GM12892 (cell line): ENCODE measurements at regions not wholly inside any gene's neighbourhood (a gene's known extent, or its start where the extent isn't known, plus 50 kb on each side); places are given as distances from the start of the nearest gene placed in this dataset.

Experiments
- DNase-seq: peaks from one replicate; pipeline ENCODE4 v3.0.0; 2011; ENCODE audit not compliant: insufficient read length
- FAIRE-seq: peaks from 2 replicates; lab custom pipeline; 2011; peaks lifted over from hg19 to GRCh38; lab: Jason Lieb, UNC
- POLR2A ChIP-seq: IDR thresholded peaks from 2 replicates; pipeline ENCODE4 v1.6.1; 2011; ENCODE audit warnings: low read depth, low read length, control low read depth
- POLR2AphosphoS5 ChIP-seq: IDR thresholded peaks from 2 replicates; pipeline ENCODE4 v1.6.1; 2011; ENCODE audit warnings: low read depth, low read length, control low read depth
- TAF1 ChIP-seq: IDR thresholded peaks from 2 replicates; pipeline ENCODE4 v1.6.1; 2011; ENCODE audit warnings: low read depth, mild to moderate bottlenecking, control low read depth, low read length, borderline replicate concordance

DNA sequence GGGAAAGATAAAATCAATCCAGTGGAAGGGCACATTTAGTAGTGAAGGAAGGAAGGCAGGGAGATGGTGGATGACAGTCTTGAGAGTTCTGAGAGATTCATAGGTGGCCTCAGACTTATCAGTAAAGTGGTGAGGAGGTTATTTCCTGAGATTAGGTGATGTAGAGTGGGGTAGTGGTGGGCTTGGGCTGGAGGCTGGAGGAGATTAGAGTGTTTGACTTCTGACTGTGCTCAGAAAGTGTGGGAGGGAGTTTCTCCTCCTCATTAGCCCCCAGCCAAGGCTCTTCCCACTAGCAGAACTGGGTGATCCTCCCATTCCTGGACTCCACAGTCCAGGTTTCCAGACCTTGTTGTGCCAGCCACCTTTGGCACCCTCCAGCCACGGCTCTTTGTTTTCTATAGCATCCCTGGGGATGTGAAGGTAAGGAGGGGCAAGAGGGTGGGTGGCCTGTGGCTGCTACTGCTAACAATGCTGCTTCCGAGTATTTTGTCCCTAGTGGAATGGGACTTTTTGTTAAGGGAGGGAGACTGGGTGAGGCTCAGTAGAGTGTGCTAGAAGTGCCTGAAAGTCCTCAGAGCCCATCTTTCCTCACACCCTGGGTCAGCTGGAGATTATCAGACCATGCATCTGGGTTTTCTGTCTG, 94.4 kb downstream of the ADRB2 start:
- FAIRE-seq = no peak

DNA sequence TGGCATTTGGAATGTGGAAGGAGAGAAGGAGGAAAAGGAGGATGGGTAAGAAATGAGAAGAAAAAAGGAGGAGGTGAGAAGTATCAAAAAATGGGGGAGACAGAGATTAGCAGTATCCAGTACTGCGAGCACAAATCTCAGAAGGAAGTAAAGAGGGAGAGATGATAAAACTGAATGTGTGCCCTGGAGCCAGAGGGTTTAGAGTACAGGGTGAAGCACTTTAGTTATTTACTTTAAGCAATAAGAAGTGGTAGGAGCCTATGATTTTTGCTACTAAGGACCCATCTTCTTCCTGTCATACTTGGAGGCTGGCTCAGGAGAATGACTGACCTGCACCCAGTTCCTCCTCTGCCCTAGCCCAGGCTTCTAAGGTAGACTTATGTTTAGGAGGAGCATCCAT, 94.9 kb downstream of the ADRB2 start:
- FAIRE-seq (no peak), DNase-seq (no peak)
- TF ChIP-seq TAF1 = no peak
- no peak for TF ChIP-seq POLR2AphosphoS5
- no peak for TF ChIP-seq POLR2A

More for the DNA sequence above, 94.4 kb downstream of the ADRB2 start:
- TF ChIP-seq POLR2A (no peak), TAF1 (no peak), POLR2AphosphoS5 (no peak)
- no peak for DNase-seq

DNA sequence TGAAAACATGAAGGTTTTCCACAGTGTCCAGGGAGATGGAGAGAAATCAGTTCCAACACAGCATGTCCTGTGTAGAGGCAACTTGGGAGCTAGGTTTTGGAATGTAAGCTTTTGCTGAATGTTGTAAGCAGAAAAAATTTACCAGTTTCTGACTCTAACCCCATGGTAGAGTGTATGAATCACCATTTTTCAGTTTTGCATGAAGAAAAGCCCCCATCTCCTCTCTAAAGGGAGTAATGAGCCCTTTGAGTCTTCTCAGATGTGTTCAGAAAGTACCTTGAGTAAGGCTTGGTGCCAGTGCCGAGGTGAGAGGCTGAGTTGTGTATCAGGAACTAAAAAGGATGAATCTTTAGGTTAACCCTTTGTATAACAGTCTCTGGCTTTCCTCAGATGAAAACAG, 96.2 kb downstream of the ADRB2 start:
- FAIRE-seq (peak; percentile 38), DNase-seq (no peak)
- TF ChIP-seq POLR2AphosphoS5 = no peak
- TF ChIP-seq TAF1 = no peak
- TF ChIP-seq POLR2A = no peak

DNA sequence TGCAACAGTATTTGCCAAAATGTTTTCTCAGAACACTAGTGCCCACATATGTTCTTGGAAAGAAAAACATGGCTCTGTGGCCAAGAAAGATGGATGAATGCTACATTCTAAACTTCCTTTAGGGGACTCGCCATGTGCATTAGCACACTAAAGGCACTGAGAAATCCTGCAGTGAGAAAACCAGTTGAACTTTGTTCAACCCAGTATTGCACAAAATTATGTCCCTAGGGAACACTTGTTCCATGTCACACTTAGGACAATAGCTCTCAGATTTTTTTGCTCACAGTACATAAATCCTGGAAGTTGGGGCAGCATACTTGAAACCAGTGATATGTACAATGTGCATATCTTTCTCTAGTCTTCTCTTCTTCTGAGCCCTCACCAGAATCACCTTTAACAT, 96.6 kb downstream of the ADRB2 start:
- TF ChIP-seq POLR2AphosphoS5 = no peak
- no peak for TF ChIP-seq POLR2A
- TF ChIP-seq TAF1 = no peak
- FAIRE-seq = no peak
- no peak for DNase-seq

DNA sequence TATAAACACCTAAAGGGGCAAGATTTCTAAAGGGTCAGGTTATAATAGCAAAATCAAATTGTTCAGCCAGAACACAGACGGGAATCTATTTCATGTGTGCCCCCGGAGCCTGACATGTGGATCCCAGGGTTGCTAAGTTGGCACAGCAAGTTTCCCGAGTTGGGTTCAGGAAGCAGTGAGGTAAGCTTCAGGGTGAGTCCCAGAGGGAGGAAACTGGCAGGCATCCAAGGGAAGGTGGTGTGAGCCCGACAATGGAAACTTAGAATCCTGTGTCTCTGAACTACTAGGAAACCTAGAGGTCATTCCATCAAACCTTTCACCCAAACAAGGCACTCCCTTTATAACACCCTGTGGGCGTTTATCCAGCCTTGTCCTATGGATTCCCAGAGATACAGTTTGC, 98.4 kb downstream of the ADRB2 start:
- TF ChIP-seq POLR2AphosphoS5 (no peak), POLR2A (no peak), TAF1 (no peak)
- FAIRE-seq (no peak), DNase-seq (no peak)

DNA sequence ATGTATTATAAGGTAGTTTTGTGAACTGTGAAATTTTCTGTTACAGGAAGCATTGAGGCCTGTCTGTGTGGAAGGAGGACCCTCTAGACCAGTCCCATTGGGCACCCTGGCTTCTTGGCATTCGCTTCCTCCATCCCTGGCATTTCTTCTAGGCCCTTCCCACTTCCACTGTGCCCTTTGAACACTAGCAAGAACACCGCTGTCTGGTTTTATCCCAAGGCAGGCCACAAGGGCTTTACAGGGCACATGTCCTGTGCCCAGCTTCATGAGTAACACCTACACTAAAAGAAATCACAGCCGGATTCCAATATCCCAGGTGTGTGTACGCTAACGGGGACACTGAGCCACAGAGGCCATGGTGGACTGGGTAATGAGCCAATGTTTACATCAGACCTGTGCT, 99.8 kb downstream of the ADRB2 start:
- no peak for DNase-seq
- no peak for FAIRE-seq
- TF ChIP-seq POLR2AphosphoS5 (no peak), TAF1 (no peak), POLR2A (no peak)

DNA sequence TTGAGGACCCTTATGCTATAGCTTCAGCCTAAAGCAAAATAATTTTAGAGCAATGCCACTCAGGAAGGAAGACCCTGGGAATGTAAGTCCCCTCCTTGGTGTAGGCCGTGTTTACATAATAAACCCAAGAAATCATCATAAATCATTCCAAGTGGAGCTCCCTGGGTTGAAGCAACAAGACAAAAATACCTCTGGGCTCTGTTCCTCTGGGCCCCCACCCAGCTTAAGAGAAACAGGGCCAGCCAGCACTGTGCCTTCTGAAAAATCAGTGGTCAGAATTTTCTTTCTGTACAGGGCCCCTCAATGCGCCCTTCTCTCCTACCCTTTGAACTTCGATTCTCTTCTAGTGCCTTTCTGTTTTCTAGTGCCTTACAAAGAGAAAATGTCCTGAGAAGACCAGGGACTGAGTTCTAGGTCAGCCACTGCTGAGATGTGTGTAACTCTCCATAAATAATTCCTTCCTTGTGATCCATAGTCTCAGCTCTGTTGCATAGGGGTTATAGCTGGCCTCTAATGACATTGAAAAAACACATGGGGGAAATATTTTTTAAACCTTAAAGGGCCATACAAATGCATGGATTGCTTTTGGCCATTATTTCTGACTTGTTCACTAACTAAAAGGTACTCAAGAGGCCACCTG, 101.0 kb downstream of the ADRB2 start:
- no peak for DNase-seq
- no peak for FAIRE-seq
- no peak for TF ChIP-seq TAF1
- no peak for TF ChIP-seq POLR2A
- no peak for TF ChIP-seq POLR2AphosphoS5

DNA sequence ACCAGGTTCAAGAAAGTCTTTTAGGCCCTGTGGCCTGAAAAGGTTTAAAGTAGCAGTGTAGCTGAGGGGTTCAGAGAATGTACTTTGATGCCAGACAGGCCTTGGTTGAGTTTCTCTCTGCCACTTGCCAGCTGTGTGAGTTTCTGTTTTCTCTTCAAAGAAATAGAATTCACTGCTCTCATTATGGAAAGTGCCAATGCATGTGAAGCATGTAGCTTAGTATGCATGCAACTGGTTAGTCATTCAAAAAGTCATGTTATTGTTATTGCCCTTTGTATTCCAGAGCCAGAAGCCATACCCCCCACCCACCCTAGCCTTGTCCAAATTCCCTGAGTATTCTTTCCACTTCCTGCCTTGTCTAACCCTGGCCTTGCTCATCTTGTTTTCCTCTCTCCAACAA, 101.7 kb downstream of the ADRB2 start:
- no peak for TF ChIP-seq TAF1
- TF ChIP-seq POLR2A = no peak
- TF ChIP-seq POLR2AphosphoS5 = no peak
- DNase-seq = no peak
- FAIRE-seq = no peak

DNA sequence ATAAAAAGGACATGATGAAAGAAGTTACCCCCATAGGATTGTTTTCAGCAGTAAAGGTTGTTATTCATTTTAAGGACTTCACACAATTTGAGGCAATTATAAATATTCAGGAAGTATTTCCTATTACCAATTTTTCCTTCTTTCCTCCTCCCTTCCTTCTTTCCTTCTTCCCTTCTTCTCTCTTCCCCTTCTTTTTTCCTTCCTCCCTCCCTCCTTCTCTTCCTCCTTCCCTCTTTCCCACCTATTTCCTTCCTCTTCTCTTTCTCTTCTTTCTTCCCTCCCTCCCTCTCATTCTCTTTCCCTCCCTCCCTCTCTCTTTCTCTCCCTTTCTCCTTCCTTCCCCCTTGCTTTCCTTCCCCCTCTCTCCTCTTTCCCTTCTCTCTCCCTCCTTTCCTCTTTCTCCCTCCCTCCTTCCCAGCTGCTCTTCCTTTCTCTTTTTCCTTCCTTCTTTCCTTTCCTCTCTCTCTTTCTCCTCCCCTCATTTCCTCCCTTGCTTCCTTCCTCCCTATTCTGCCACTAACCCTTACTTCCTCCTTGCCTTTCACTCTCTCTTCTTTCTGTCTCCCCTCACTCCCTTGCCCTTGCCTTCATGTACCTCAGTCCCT, 105.1 kb downstream of the ADRB2 start:
- TF ChIP-seq POLR2A = no peak
- no peak for TF ChIP-seq TAF1
- no peak for TF ChIP-seq POLR2AphosphoS5
- no peak for FAIRE-seq
- DNase-seq = no peak

DNA sequence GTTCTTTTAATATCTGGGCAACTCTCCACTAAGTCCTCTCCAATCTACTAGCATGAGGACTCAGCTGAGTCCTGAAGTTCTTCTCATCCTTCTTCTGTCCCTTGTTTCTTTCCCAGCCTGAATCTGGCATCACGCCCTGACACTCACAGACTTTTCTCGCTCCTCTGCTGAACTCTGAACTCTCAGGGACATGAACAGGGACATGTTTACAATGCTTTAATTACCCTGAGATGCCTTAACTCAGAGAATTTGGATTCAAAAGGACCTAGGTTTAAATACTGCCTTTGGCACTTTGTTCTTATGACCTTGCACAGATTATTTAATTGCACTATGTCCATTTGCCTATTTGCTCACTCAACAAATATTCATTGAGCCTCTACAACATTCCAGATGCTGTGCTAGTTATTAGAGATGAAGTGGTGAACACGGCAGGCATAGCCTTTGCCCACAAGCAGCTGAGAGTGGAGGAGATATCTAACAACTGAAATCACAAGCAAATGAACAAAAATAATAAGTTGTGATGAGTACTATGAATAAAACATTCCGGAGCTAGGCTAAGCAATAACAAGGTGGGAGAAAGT, 106.0 kb downstream of the ADRB2 start:
- TF ChIP-seq POLR2AphosphoS5 (no peak), TAF1 (no peak), POLR2A (no peak)
- DNase-seq = no peak
- no peak for FAIRE-seq

DNA sequence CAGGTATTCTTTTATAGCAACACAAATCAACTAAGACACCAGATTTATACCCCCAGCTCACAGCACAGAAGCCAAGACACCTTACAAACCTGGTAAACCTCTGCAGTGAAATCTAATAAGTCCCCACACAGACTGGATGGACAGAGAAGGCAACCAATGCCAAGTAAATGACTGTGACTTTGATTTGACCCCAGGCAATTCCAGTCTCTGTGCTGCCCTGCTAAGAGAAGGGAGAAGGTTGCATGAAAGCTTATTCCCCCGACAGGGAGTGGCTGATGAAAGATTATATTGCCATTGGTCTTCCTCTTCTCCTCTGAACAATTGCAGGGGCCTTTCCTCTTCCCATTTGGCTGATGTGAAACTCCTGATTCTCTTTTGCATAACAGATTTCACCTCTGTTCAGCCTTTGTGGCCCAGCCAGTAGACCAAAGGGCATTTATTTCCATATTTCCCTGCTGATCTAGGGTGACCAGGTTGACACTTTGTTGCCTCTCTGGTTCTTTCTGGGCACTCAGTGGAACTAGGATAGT, 107.6 kb downstream of the ADRB2 start:
- no peak for DNase-seq
- TF ChIP-seq POLR2AphosphoS5 (no peak), POLR2A (no peak), TAF1 (no peak)
- FAIRE-seq = no peak
